HCT116 (cell line): ENCODE measurements at regions not wholly inside any gene's neighbourhood (a gene's known extent, or its start where the extent isn't known, plus 50 kb on each side); places are given as distances from the start of the nearest gene placed in this dataset.

Experiments
- ATAC-seq: fragments of 200-7000 bp; cut with Tn5 transposase; 2 replicates; pipeline ENCODE4 v1.9.1; 2020; ENCODE audit warnings: mild to moderate bottlenecking, moderate library complexity
- BruUV-seq: library from RNA; stranded (reverse); fragments of 400-500 nt; replicated peaks from 2 replicates; lab custom pipeline; 2021; lab: Mats Ljungman, UMichigan
- CTCF ChIA-PET: fragments of 300-600 bp; sonication (Branson Sonifier 250); formaldehyde crosslinking; loops from one replicate; lab custom pipeline; 2021; ENCODE audit warnings: antibody characterized with exemption; lab: Charles Lee
- POLR2A ChIA-PET: fragments of 300-600, 350-600 bp; sonication (Branson Sonifier 250); formaldehyde crosslinking; loops from one replicate; lab custom pipeline; 2021; ENCODE audit warnings: antibody characterized with exemption; lab: Charles Lee
- RAD21 ChIA-PET, 2 experiments: fragments of 300-600 bp; sonication (Branson Sonifier 250); formaldehyde crosslinking; loops; one replicate each; lab custom pipeline; 2023; ENCODE audit warnings: low total read pairs in 2 of 2; ENCODE audit not compliant: uncharacterized antibody in 2 of 2, unreplicated experiment in 2 of 2, low non-redundant PET in 1 of 2; lab: Charles Lee
- DNase-seq: peaks from one replicate; pipeline ENCODE4 v3.0.0-alpha.2; 2010; ENCODE audit warnings: low read depth, low spot score
- H2AFZ ChIP-seq: fragments of 200-600 bp; shearing (Covaris generic), sonication (generic); 2 replicates; pipeline ENCODE4 v1.6.1; 2017; ENCODE audit warnings: low read depth, mixed run types, mixed read lengths, antibody characterized with exemption, low read length; ENCODE audit not compliant: poor library complexity, severe bottlenecking
- H3K27ac ChIP-seq: 2 replicates; pipeline ENCODE4 v1.5.1; 2012; ENCODE audit warnings: low read depth, low read length
- H3K27me3 ChIP-seq: fragments of 200-600 bp; sonication (generic); 2 replicates; pipeline ENCODE4 v1.6.1; 2016; ENCODE audit warnings: mixed run types, low read length, mixed read lengths; ENCODE audit not compliant: insufficient read depth
- H3K36me3 ChIP-seq, 2 experiments: fragments of 200-500 bp in 1 of 2; fragments of 200-600 bp in 1 of 2; sonication (Bioruptor generic) in 1 of 2; sonication (generic) in 1 of 2; 2 replicates each; pipeline versions ENCODE4 v1.5.1 to v1.6.1; 2014 to 2016; ENCODE audit warnings: low read length in 2 of 2, inconsistent platforms in 1 of 2, mixed read lengths in 1 of 2, mixed run types in 1 of 2; ENCODE audit not compliant: insufficient read depth in 2 of 2, control insufficient read depth in 1 of 2
- H3K4me1 ChIP-seq, 2 experiments: fragments of 200-600 bp in 1 of 2; sonication (generic) in 1 of 2; 2 replicates each; pipeline versions ENCODE4 v1.5.1 to v1.6.1; 2012 to 2017; ENCODE audit warnings: low read length in 2 of 2, inconsistent platforms in 1 of 2, mild to moderate bottlenecking in 1 of 2, mixed read lengths in 1 of 2, mixed run types in 1 of 2, moderate library complexity in 1 of 2; ENCODE audit not compliant: insufficient read depth in 2 of 2, control insufficient read depth in 1 of 2
- H3K4me2 ChIP-seq: fragments of 200-600 bp; sonication (generic); 2 replicates; pipeline ENCODE4 v1.6.1; 2017; ENCODE audit warnings: mixed run types, low read length, mixed read lengths
- H3K4me3 ChIP-seq, 2 experiments: fragments of 200-600 bp in 1 of 2; sonication (generic) in 1 of 2; replicated peaks in 1 of 2; 2 replicates each; pipeline ENCODE4 v1.5.1; 2011 to 2016; ENCODE audit warnings: low read length in 2 of 2, control low read depth in 1 of 2, low read depth in 1 of 2, mild to moderate bottlenecking in 1 of 2, mixed read lengths in 1 of 2, mixed run types in 1 of 2
- H3K79me2 ChIP-seq: fragments of 200-600 bp; sonication (generic); 2 replicates; pipeline ENCODE4 v1.6.1; 2017; ENCODE audit warnings: mild to moderate bottlenecking, mixed run types, low read length, moderate library complexity, mixed read lengths; ENCODE audit not compliant: insufficient read depth
- H3K9ac ChIP-seq: fragments of 200-600 bp; sonication (generic); 2 replicates; pipeline ENCODE4 v1.6.1; 2016; ENCODE audit warnings: low read length, mixed read lengths
- H3K9me2 ChIP-seq: fragments of 200-600 bp; sonication (generic), shearing (Covaris generic); 2 replicates; pipeline ENCODE4 v1.6.1; 2017; ENCODE audit warnings: mixed run types, mild to moderate bottlenecking, moderate library complexity; ENCODE audit not compliant: insufficient read depth
- H3K9me3 ChIP-seq, 2 experiments: fragments of 200-500 bp in 1 of 2; fragments of 200-600 bp in 1 of 2; sonication (Bioruptor generic) in 1 of 2; sonication (generic) in 1 of 2; 2 replicates each; pipeline ENCODE4 v1.6.1; 2014 to 2017; ENCODE audit warnings: low read length in 2 of 2, mixed read lengths in 2 of 2, inconsistent platforms in 1 of 2, low read depth in 1 of 2, mild to moderate bottlenecking in 1 of 2, mixed run types in 1 of 2, moderate library complexity in 1 of 2; ENCODE audit not compliant: control insufficient read depth in 1 of 2, insufficient read depth in 1 of 2
- H4K20me1 ChIP-seq: fragments of 200-600 bp; sonication (generic), shearing (Covaris generic); 2 replicates; pipeline ENCODE4 v1.6.1; 2017; ENCODE audit warnings: mixed run types, mild to moderate bottlenecking, moderate library complexity; ENCODE audit not compliant: insufficient read depth
- ATF3 ChIP-seq: IDR thresholded peaks from 2 replicates; pipeline ENCODE4 v1.6.1; 2012
- CEBPB ChIP-seq: IDR thresholded peaks from 2 replicates; pipeline ENCODE4 v1.6.1; 2012; ENCODE audit warnings: low read depth
- CTCF ChIP-seq, 3 experiments: fragments of 200-600 bp in 1 of 3; sonication (generic) in 1 of 3; IDR thresholded peaks in 2 of 3; conservative IDR thresholded peaks in 1 of 3; 2 replicates each; pipeline ENCODE4 v1.5.1; 2012 to 2017; ENCODE audit warnings: low read depth in 2 of 3, low read length in 2 of 3, antibody characterized with exemption in 1 of 3, borderline replicate concordance in 1 of 3, control low read depth in 1 of 3, mild to moderate bottlenecking in 1 of 3, mixed read lengths in 1 of 3, mixed run types in 1 of 3, moderate library complexity in 1 of 3; ENCODE audit not compliant: insufficient read depth in 1 of 3
- ELF1 ChIP-seq: IDR thresholded peaks from 2 replicates; pipeline ENCODE4 v1.6.1; 2012; ENCODE audit warnings: low read depth, borderline replicate concordance
- EZH2phosphoT487 ChIP-seq: fragments of 200-600 bp; IDR thresholded peaks from 2 replicates; pipeline ENCODE4 v1.6.1; 2018; ENCODE audit warnings: antibody characterized with exemption, borderline replicate concordance
- FOSL1 ChIP-seq: IDR thresholded peaks from 2 replicates; pipeline ENCODE4 v1.6.1; 2012; ENCODE audit warnings: low read depth
- POLR2A ChIP-seq: IDR thresholded peaks from 2 replicates; pipeline ENCODE4 v1.7.0; 2011; ENCODE audit warnings: borderline replicate concordance; ENCODE audit not compliant: insufficient read depth, insufficient read length; ENCODE audit errors: extremely low read depth
- RAD21 ChIP-seq: IDR thresholded peaks from 2 replicates; pipeline ENCODE4 v1.6.1; 2012; ENCODE audit warnings: low read depth, mild to moderate bottlenecking
- REST ChIP-seq: IDR thresholded peaks from 2 replicates; pipeline ENCODE4 v1.6.1; 2012; ENCODE audit warnings: low read depth
- SIN3A ChIP-seq: IDR thresholded peaks from 2 replicates; pipeline ENCODE4 v1.6.1; 2012; ENCODE audit warnings: low read depth
- SRF ChIP-seq: IDR thresholded peaks from 2 replicates; pipeline ENCODE4 v1.6.1; 2012; ENCODE audit warnings: low read depth
- ZBTB33 ChIP-seq: IDR thresholded peaks from 2 replicates; pipeline ENCODE4 v1.6.1; 2011; ENCODE audit warnings: mild to moderate bottlenecking, low read length, moderate library complexity; ENCODE audit not compliant: insufficient replicate concordance; ENCODE audit errors: extremely low read depth
- ZFX ChIP-seq: fragments of 450-650 bp; IDR thresholded peaks from 2 replicates; pipeline ENCODE4 v1.6.1; 2017
- intact Hi-C: fragments of 100-400 bp; cut with micrococcal nuclease; formaldehyde crosslinking; loops from 2 replicates; pipeline ENCODE4 v1.10.0; 2022

GRCh38 chr9:26169708-26170107 is 491.5 kb upstream of the TUSC1 start:
- H3K36me3 ChIP-seq, result no peaks in the 10 kb centered on the region
- DNase-seq (no peak), ATAC-seq (no peak)
- intact Hi-C loops, result no loop called here
- H3K4me3 ChIP-seq, result no peak overlapping the region
- no peak overlapping the region for H3K4me2 ChIP-seq
- ChIA-PET CTCF (no interaction called here), POLR2A (no interaction called here), RAD21 (no interaction called here)
- H3K27ac ChIP-seq, result no peak overlapping the region
- no peak overlapping the region for H3K9ac ChIP-seq
- no peak for TF ChIP-seq CTCF (IDR thresholded peaks at IDR 0.05 in 2 of 3, conservative IDR thresholded peaks at IDR 0.05 in 1 of 3; ENCODE audit: borderline replicate concordance in 1 of 3, insufficient read depth in 1 of 3, low read depth in 2 of 3, low read length in 2 of 3)
- TF ChIP-seq FOSL1, result no peak
- no peak for TF ChIP-seq ZFX
- no peak for TF ChIP-seq POLR2A
- TF ChIP-seq ATF3, result no peak
- no peak for TF ChIP-seq RAD21
- no peak for TF ChIP-seq ZBTB33
- TF ChIP-seq EZH2phosphoT487, result no peak
- no peak for TF ChIP-seq SRF
- no peak for TF ChIP-seq ELF1
- no peak for TF ChIP-seq CEBPB
- TF ChIP-seq SIN3A, result no peak
- TF ChIP-seq REST, result no peak
- H3K9me2 ChIP-seq, result no peaks in the 10 kb centered on the region
- no TSS peak for BruUV-seq
- H3K79me2 ChIP-seq, result no peaks in the 10 kb centered on the region
- no peak overlapping the region for H2AFZ ChIP-seq
- no peaks in the 10 kb centered on the region for H4K20me1 ChIP-seq
- no peaks in the 10 kb centered on the region for H3K4me1 ChIP-seq
- H3K27me3 ChIP-seq, result no peaks in the 10 kb centered on the region
- peaks cover 11 to 13% of the 10 kb centered on the region in 2 experiments; a peak in 2 of 4 replicates for H3K9me3 ChIP-seq
